Fibroblast of skin of abdomen (primary cell): ENCODE measurements at regions not wholly inside any gene's neighbourhood (a gene's known extent, or its start where the extent isn't known, plus 50 kb on each side); places are given as distances from the start of the nearest gene placed in this dataset.
A peak's percentile ranks its signal among the peaks of the same experiment; 100 is the strongest.

Experiments used
- DNase-seq: peaks from one replicate; pipeline ENCODE4 v3.0.0-alpha.2; 2013

GRCh38 chr9:10674586-10674985 lies 61.8 kb upstream of the PTPRD start:
- no peak for DNase-seq

- DNase-seq: no peak
Observed at GRCh38 chr9:10678010-10678409, 65.2 kb upstream of the PTPRD start.

- DNase-seq: peak; percentile 71
Observed at GRCh38 chr9:10678790-10679189, 66.0 kb upstream of the PTPRD start.

GRCh38 chr9:10686943-10687342 lies 74.1 kb upstream of the PTPRD start:
- no peak for DNase-seq

- no peak for DNase-seq
Observed at GRCh38 chr9:10690546-10690945, 77.7 kb upstream of the PTPRD start.

- no peak for DNase-seq
Observed at GRCh38 chr9:10697044-10697443, 84.2 kb upstream of the PTPRD start.

GRCh38 chr9:10700291-10700690 lies 87.5 kb upstream of the PTPRD start:
- DNase-seq: peak; percentile 63

GRCh38 chr9:10700915-10701314 lies 88.1 kb upstream of the PTPRD start:
- no peak for DNase-seq

GRCh38 chr9:10701906-10702305 lies 89.1 kb upstream of the PTPRD start:
- no peak for DNase-seq

GRCh38 chr9:10703139-10703538 lies 90.3 kb upstream of the PTPRD start:
- DNase-seq: no peak

- DNase-seq: peak; percentile 80
Observed at GRCh38 chr9:10704720-10705119, 91.9 kb upstream of the PTPRD start.

GRCh38 chr9:10705383-10705782 lies 92.6 kb upstream of the PTPRD start:
- no peak for DNase-seq

- no peak for DNase-seq
Observed at GRCh38 chr9:10706788-10707187, 94.0 kb upstream of the PTPRD start.

- no peak for DNase-seq
Observed at GRCh38 chr9:10721301-10721700, 108.5 kb upstream of the PTPRD start.

GRCh38 chr9:10729213-10729612 lies 116.4 kb upstream of the PTPRD start:
- no peak for DNase-seq

GRCh38 chr9:10744669-10745068 lies 131.9 kb upstream of the PTPRD start:
- no peak for DNase-seq

- no peak for DNase-seq
Observed at GRCh38 chr9:10753474-10753873, 140.7 kb upstream of the PTPRD start.

GRCh38 chr9:10764481-10764880 lies 151.7 kb upstream of the PTPRD start:
- DNase-seq: no peak

GRCh38 chr9:10773136-10773535 lies 160.3 kb upstream of the PTPRD start:
- no peak for DNase-seq

- no peak for DNase-seq
Observed at GRCh38 chr9:10774051-10774450, 161.2 kb upstream of the PTPRD start.

GRCh38 chr9:10785255-10785654 lies 172.5 kb upstream of the PTPRD start:
- DNase-seq: no peak

GRCh38 chr9:10793306-10793705 lies 180.5 kb upstream of the PTPRD start:
- DNase-seq: no peak

GRCh38 chr9:10804486-10804885 lies 191.7 kb upstream of the PTPRD start:
- DNase-seq: no peak

GRCh38 chr9:10806868-10807267 lies 194.1 kb upstream of the PTPRD start:
- DNase-seq: no peak

- no peak for DNase-seq
Observed at GRCh38 chr9:10818206-10818605, 205.4 kb upstream of the PTPRD start.
